HEK293 (cell line): ENCODE measurements at regions not wholly inside any gene's neighbourhood (a gene's known extent, or its start where the extent isn't known, plus 50 kb on each side); places are given as distances from the start of the nearest gene placed in this dataset.

Experiments
- CTCF ChIA-PET: fragments of 350-600 bp; formaldehyde crosslinking; extraction: SDS; loops from one replicate; lab custom pipeline; 2021; ENCODE audit warnings: antibody characterized with exemption; lab: Yijun Ruan, JAX
- POLR2A ChIA-PET: fragments of 300-600 bp; formaldehyde crosslinking; extraction: SDS; loops from one replicate; lab custom pipeline; 2020; ENCODE audit warnings: antibody characterized with exemption, inconsistent platforms; lab: Yijun Ruan, JAX
- H3K27ac ChIP-seq: fragments of 200-500 bp; sonication (Bioruptor generic); 2 replicates; pipeline ENCODE4 v1.5.1; 2014; ENCODE audit warnings: low read depth, low read length, control low read depth, inconsistent platforms; ENCODE audit errors: extremely low read depth
- H3K36me3 ChIP-seq, 2 experiments: fragments of 200-500 bp in 1 of 2; sonication (Bioruptor generic) in 1 of 2; 1 replicate in 1 of 2; 2 replicates in 1 of 2; pipeline ENCODE4 v1.5.1; 2014 to 2017; ENCODE audit warnings: inconsistent platforms in 2 of 2, low read length in 2 of 2; ENCODE audit not compliant: control insufficient read depth in 2 of 2, insufficient read depth in 1 of 2
- H3K4me1 ChIP-seq: fragments of 200-500 bp; sonication (Bioruptor generic); 2 replicates; pipeline ENCODE4 v1.5.1; 2014; ENCODE audit warnings: mild to moderate bottlenecking, low read length, inconsistent platforms; ENCODE audit not compliant: control insufficient read depth, insufficient read depth
- H3K4me3 ChIP-seq: 2 replicates; pipeline ENCODE4 v1.5.1; 2011; ENCODE audit warnings: low read depth, mild to moderate bottlenecking, control low read depth, low read length, moderate library complexity
- H3K9me3 ChIP-seq: fragments of 200-500 bp; sonication (Bioruptor generic); 2 replicates; pipeline ENCODE4 v1.5.1; 2014; ENCODE audit warnings: low read depth, low read length, inconsistent platforms; ENCODE audit not compliant: control insufficient read depth, insufficient read depth
- EGR2 ChIP-seq: fragments of 450-650 bp; formaldehyde crosslinking; IDR thresholded peaks from 2 replicates; pipeline ENCODE4 v1.5.1; 2016; ENCODE audit warnings: low read depth, missing biosample characterization, missing genetic modification characterization
- FEZF1 ChIP-seq: fragments of 450-650 bp; formaldehyde crosslinking; IDR thresholded peaks from 2 replicates; pipeline ENCODE4 v1.5.1; 2016; ENCODE audit warnings: missing biosample characterization, missing genetic modification characterization
- GLIS2 ChIP-seq: fragments of 450-650 bp; formaldehyde crosslinking; IDR thresholded peaks from 2 replicates; pipeline ENCODE4 v1.5.1; 2016; ENCODE audit warnings: missing biosample characterization, missing genetic modification characterization
- KLF1 ChIP-seq: fragments of 450-650 bp; formaldehyde crosslinking; IDR thresholded peaks from 2 replicates; pipeline ENCODE4 v1.5.1; 2016; ENCODE audit warnings: missing biosample characterization, missing genetic modification characterization
- TCF7L2 ChIP-seq: IDR thresholded peaks from 2 replicates; pipeline ENCODE4 v1.6.1; 2011; ENCODE audit warnings: low read depth, mild to moderate bottlenecking, inconsistent platforms, low read length, moderate library complexity, borderline replicate concordance
- ZBTB17 ChIP-seq: fragments of 450-650 bp; formaldehyde crosslinking; IDR thresholded peaks from 2 replicates; pipeline ENCODE4 v1.5.1; 2016; ENCODE audit warnings: missing biosample characterization, missing genetic modification characterization
- ZFHX2 ChIP-seq: fragments of 450-650 bp; formaldehyde crosslinking; conservative IDR thresholded peaks from 2 replicates; pipeline ENCODE4 v1.5.1; 2016; ENCODE audit warnings: missing biosample characterization, missing genetic modification characterization
- ZNF121 ChIP-seq: fragments of 450-650 bp; formaldehyde crosslinking; IDR thresholded peaks from 2 replicates; pipeline ENCODE4 v1.5.1; 2016; ENCODE audit warnings: missing biosample characterization, missing genetic modification characterization
- ZNF132 ChIP-seq: fragments of 450-650 bp; formaldehyde crosslinking; IDR thresholded peaks from 2 replicates; pipeline ENCODE4 v1.5.1; 2017; ENCODE audit warnings: missing biosample characterization, missing genetic modification characterization, borderline replicate concordance
- ZNF184 ChIP-seq: fragments of 450-650 bp; IDR thresholded peaks from 2 replicates; pipeline ENCODE4 v1.5.1; 2018; ENCODE audit warnings: missing biosample characterization, mild to moderate bottlenecking, missing genetic modification characterization
- ZNF366 ChIP-seq: fragments of 450-650 bp; formaldehyde crosslinking; conservative IDR thresholded peaks from 2 replicates; pipeline ENCODE4 v1.5.1; 2016; ENCODE audit warnings: missing biosample characterization, missing genetic modification characterization
- ZNF555 ChIP-seq: fragments of 450-650 bp; formaldehyde crosslinking; conservative IDR thresholded peaks from 2 replicates; pipeline ENCODE4 v1.5.1; 2017; ENCODE audit warnings: missing biosample characterization, mild to moderate bottlenecking, missing genetic modification characterization, inconsistent platforms
- TF ChIP-seq, protein P1 (sequence below): fragments of 450-650 bp; formaldehyde crosslinking; optimal IDR thresholded peaks from 2 replicates; pipeline ENCODE3; 2016; ENCODE audit warnings: missing biosample characterization, mild to moderate bottlenecking, missing genetic modification characterization
- TF ChIP-seq, protein P2 (sequence below): fragments of 450-650 bp; formaldehyde crosslinking; IDR thresholded peaks from 2 replicates; pipeline ENCODE4 v1.5.1; 2016; ENCODE audit warnings: missing biosample characterization, missing genetic modification characterization
- TF ChIP-seq, protein P3 (sequence below): fragments of 450-650 bp; formaldehyde crosslinking; IDR thresholded peaks from 2 replicates; pipeline ENCODE4 v1.5.1; 2016; ENCODE audit warnings: missing biosample characterization, missing genetic modification characterization
- TF ChIP-seq, protein P4 (sequence below): fragments of 450-650 bp; formaldehyde crosslinking; IDR thresholded peaks from 2 replicates; pipeline ENCODE4 v1.5.1; 2017; ENCODE audit warnings: missing biosample characterization, missing genetic modification characterization

DNA sequence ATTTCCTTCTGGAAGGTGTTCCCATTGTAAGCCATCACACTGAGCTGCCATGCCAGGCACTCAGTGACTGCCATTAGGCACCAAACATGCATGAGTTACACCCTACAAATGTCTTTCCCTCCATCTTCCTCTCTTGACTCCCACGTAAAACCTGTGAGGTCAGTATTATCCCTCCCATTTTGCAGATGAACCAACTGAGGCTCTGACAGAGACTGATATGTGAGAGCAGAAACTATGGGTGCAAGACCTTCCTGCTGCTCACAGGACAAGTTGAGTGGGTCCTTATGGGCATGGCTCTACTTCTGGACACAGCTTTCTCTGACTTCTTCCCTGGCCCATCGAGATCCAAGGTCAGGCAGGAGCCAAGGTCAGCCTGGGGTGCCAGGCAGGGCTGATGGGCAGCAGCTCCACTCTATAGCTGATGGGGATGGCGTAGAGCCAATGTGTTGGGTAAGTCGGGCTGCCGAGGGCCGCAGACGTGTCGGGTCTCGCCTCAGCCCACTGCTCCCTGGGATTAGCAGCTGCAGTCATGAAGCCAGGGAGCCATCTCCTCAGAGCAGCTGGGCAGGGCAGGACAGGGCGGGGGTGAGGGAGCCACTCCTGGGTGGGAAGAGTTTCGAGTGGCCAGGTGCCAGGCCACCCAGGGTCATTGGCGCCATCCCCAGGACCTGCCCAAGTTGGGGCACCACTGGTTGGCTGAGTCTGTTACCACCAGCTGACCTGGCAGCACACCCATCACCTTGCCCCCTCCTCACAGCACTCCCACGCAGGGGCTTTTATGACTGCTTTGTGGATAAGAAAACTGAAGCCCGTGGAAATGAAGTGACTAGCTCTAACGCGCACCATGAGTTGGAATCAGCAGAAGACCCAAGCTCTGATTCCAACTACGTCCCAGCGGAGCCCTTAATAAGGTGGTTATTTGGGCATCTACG, 117.8 kb upstream of the ZMIZ1 start:
- Histone ChIP-seq H3K4me3 (no peak overlapping the region), H3K4me1 (no peaks in the 10 kb centered on the region), H3K36me3 (no peaks in the 10 kb centered on the region), H3K9me3 (no peaks in the 10 kb centered on the region), H3K27ac (no peak overlapping the region)
- POLR2A ChIA-PET: no interaction called here
- TF ChIP-seq ZFHX2 (tag by site-specific recombination) (peak; percentile 65), KLF1 (tag by site-specific recombination) (peak; percentile 45), EGR2 (tag by site-specific recombination) (peak; percentile 21; the same call in 1 of the 2 replicates)
- TF ChIP-seq, protein P1, sequence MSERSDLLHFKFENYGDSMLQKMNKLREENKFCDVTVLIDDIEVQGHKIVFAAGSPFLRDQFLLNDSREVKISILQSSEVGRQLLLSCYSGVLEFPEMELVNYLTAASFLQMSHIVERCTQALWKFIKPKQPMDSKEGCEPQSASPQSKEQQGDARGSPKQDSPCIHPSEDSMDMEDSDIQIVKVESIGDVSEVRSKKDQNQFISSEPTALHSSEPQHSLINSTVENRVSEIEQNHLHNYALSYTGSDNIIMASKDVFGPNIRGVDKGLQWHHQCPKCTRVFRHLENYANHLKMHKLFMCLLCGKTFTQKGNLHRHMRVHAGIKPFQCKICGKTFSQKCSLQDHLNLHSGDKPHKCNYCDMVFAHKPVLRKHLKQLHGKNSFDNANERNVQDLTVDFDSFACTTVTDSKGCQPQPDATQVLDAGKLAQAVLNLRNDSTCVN: no peak
- TF ChIP-seq, protein P2, sequence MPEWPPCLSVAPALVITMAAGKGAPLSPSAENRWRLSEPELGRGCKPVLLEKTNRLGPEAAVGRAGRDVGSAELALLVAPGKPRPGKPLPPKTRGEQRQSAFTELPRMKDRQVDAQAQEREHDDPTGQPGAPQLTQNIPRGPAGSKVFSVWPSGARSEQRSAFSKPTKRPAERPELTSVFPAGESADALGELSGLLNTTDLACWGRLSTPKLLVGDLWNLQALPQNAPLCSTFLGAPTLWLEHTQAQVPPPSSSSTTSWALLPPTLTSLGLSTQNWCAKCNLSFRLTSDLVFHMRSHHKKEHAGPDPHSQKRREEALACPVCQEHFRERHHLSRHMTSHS (tag by site-specific recombination): no peak
- CTCF ChIA-PET: interaction anchor here (0.6 kb wide), 1 partner anchor 10 kb away, joined by 3 read pairs; no protein-coding TSS in a partner anchor

DNA sequence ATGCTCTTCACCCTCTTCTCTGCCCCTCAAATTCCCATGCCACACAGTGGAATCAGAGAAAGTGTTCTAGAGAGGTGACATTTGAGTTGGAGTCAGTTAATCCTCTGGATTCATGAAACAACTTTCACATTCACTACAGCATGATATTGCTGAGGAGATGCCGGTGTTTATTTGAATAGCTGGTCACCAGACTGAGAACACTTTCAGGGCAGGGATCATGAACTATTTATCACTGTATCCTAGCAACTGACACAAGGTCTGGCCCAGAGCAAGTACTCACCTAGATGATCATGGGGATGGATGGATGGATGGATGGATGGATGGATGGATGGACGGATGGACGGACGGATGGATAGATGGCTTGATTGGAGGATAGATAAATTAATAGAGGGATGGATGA, 116.7 kb upstream of the ZMIZ1 start:
- Histone ChIP-seq H3K4me1 (no peaks in the 10 kb centered on the region), H3K9me3 (no peaks in the 10 kb centered on the region), H3K27ac (no peak overlapping the region), H3K4me3 (no peak overlapping the region), H3K36me3 (no peaks in the 10 kb centered on the region)
- POLR2A ChIA-PET: no interaction called here
- TF ChIP-seq ZNF132 (tag by site-specific recombination): no peak
- TF ChIP-seq ZNF184 (tag by site-specific recombination): no peak
- TF ChIP-seq ZNF366 (tag by site-specific recombination): peak; percentile 88
- TF ChIP-seq ZBTB17: 0 out of 2 replicates have a peak, but pooled peaks have one; percentile 31
- CTCF ChIA-PET: no interaction called here

DNA sequence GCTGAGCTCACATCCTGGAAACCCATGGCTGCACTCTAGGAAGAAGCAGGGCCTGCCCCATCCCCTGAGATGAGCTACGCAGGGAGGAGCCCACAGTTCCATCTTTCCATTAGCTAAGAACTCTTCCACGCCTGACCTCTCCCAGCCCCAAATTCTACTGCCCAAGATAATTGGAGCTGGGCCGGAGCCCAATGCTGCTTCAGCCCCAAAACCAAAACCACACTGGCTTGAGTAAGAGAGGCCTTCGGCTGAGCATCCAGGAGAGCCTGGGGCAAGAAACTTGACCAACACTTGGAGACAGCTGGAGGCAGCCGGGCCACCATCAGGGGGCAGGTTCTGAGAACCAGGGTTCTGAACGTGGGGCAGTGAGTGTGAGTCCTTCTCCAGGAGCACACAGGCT, 116.1 kb upstream of the ZMIZ1 start:
- H3K9me3 ChIP-seq: no peaks in the 10 kb centered on the region
- H3K4me3 ChIP-seq: no peak overlapping the region
- TF ChIP-seq ZNF121 (tag by site-specific recombination): no peak
- CTCF ChIA-PET: no interaction called here
- H3K27ac ChIP-seq: no peak overlapping the region
- POLR2A ChIA-PET: no interaction called here
- H3K4me1 ChIP-seq: no peaks in the 10 kb centered on the region
- no peaks in the 10 kb centered on the region for H3K36me3 ChIP-seq

DNA sequence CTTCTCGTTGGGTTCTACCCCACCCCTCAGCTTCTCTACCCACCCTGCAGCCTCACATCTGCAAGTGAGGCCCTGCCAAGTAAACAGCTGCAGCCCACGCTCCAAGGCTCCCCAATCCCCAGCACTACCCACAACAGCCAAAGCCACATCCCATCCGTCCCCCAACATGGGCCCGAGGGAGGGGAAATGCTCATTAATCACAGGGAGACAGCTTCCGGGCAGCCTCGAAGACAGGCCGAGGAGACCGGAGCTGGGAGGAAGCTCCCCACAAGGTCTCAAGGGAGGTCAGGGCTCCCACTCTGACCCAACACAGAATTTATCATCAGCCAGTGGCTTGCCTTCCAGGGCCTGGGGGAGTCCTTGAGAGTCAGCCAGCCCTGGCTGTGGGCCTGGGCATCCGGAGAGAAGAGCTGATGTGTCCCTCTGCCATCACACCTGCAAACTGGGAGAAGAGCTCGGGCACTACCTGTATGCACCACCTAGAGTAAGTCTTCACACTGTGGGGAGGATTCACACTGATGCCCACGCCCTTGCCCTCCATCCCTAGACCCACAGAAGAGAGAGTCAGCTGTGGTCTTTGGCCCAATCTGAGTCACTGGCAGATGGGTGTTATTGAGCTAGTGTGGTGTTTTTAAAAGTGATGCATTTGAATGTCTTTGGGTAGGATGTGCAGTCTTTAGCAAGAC, 115.5 kb upstream of the ZMIZ1 start:
- no peak for TF ChIP-seq ZNF555
- TF ChIP-seq, protein P3, sequence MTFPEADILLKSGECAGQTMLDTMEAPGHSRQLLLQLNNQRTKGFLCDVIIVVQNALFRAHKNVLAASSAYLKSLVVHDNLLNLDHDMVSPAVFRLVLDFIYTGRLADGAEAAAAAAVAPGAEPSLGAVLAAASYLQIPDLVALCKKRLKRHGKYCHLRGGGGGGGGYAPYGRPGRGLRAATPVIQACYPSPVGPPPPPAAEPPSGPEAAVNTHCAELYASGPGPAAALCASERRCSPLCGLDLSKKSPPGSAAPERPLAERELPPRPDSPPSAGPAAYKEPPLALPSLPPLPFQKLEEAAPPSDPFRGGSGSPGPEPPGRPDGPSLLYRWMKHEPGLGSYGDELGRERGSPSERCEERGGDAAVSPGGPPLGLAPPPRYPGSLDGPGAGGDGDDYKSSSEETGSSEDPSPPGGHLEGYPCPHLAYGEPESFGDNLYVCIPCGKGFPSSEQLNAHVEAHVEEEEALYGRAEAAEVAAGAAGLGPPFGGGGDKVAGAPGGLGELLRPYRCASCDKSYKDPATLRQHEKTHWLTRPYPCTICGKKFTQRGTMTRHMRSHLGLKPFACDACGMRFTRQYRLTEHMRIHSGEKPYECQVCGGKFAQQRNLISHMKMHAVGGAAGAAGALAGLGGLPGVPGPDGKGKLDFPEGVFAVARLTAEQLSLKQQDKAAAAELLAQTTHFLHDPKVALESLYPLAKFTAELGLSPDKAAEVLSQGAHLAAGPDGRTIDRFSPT (tag by site-specific recombination): no peak
- no peak for TF ChIP-seq TCF7L2
- no peak for TF ChIP-seq FEZF1 (tag by site-specific recombination)
- TF ChIP-seq, protein P4, sequence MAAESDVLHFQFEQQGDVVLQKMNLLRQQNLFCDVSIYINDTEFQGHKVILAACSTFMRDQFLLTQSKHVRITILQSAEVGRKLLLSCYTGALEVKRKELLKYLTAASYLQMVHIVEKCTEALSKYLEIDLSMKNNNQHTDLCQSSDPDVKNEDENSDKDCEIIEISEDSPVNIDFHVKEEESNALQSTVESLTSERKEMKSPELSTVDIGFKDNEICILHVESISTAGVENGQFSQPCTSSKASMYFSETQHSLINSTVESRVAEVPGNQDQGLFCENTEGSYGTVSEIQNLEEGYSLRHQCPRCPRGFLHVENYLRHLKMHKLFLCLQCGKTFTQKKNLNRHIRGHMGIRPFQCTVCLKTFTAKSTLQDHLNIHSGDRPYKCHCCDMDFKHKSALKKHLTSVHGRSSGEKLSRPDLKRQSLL (tag by site-specific recombination): no peak
- TF ChIP-seq GLIS2 (tag by site-specific recombination): no peak
- H3K4me1 ChIP-seq: no peaks in the 10 kb centered on the region
- POLR2A ChIA-PET: no interaction called here
- CTCF ChIA-PET: interaction anchor here (0.7 kb wide), 1 partner anchor 9 kb away, joined by 3 read pairs; no protein-coding TSS in a partner anchor
- H3K27ac ChIP-seq: no peak overlapping the region
- no peaks in the 10 kb centered on the region for H3K36me3 ChIP-seq
- no peaks in the 10 kb centered on the region for H3K9me3 ChIP-seq
- H3K4me3 ChIP-seq: no peak overlapping the region
